SK-N-MC (cell line): ENCODE measurements at regions not wholly inside any gene's neighbourhood (a gene's known extent, or its start where the extent isn't known, plus 50 kb on each side); places are given as distances from the start of the nearest gene placed in this dataset.

ENCODE experiments used
- EZH2 ChIP-seq: fragments of 200-600 bp; sonication (generic); IDR thresholded peaks from one replicate; pipeline ENCODE4 v1.6.1; 2017; ENCODE audit warnings: antibody characterized with exemption
- FOXP2 ChIP-seq: optimal IDR thresholded peaks from 2 replicates; pipeline ENCODE3; 2011; ENCODE audit warnings: mild to moderate bottlenecking, moderate library complexity; ENCODE audit not compliant: insufficient read depth; ENCODE audit errors: extremely low read length, control extremely low read depth
- POLR2AphosphoS5 ChIP-seq: IDR thresholded peaks from 2 replicates; pipeline ENCODE4 v1.6.1; 2012; ENCODE audit warnings: mild to moderate bottlenecking, low read depth, low read length, borderline replicate concordance

DNA sequence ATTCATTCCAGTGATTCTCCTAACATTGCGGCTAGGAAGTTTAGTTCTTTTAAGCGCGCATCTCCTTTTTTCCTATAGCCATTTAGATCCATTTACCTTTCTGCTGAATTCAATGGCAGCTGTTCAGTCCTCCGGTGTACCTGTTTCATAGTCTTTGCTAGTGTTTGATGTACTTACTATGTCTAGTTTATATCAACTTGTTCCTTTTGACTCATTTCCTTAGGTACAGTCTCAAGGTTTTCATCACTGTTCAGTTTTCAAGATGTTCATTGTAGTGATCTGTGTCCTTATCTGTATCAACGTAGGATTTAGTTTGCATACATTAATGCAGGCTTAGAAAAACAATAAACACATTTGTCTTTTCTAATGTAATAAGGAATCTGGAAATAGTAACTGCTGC lies 59.0 kb upstream of the MBNL1 start:
- TF ChIP-seq POLR2AphosphoS5: no peak
- TF ChIP-seq EZH2: no peak
- no peak for TF ChIP-seq FOXP2
